ENCODE measurements at regions not wholly inside any gene's neighbourhood (a gene's known extent, or its start where the extent isn't known, plus 50 kb on each side); places are given as distances from the start of the nearest gene placed in this dataset.
"Not testable (repeated sequence)": the region's sequence is repeated elsewhere in the genome, so short reads cannot be mapped to it uniquely, and the experiment has no call there.

DNA sequence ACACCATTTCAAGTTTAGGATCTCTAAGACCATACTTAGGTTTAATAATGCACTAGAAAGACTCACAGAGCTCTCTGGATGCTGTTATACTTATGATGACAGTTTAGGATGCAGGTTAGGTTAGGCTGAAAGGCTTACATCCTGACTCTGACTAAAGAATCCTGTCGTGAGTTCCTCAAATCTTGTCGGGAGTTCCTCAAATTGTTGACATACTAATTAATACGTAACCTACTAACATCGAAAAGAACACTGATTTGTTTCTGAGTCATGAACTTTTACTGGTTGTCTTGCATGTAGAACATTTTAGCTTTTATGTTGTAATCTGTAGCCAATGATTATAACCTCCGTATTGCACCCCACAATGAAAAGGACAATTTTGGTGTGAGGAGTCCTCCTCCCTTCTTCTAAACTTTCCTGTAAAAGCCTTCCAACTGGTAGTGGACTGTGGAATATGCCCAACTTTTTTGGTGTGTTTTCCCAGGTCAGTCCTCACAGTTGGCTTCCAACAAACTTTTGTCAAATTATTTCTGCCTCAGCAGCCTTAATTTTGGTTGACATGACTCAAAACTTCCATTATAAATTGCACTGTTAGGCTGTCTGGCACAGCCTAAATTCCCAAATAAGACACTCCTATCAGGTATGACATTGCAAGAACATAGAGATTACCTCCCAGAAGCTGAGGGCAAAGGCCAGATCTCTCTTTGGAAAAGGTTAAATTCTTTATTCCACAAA, 107.9 kb upstream of the PALMD start:
- DNase-seq (ENCODE audit: low read depth) = no peak

- no peak for DNase-seq (ENCODE audit: low read depth)
Measured at GRCh38 chr1:99538618-99538956, 107.3 kb upstream of the PALMD start.

- DNase-seq (ENCODE audit: low read depth) = no peak
Measured at GRCh38 chr1:99539131-99539530, 106.8 kb upstream of the PALMD start.

GRCh38 chr1:99540744-99541143, 105.2 kb upstream of the PALMD start:
- DNase-seq (ENCODE audit: low read depth) = no peak

- peak; percentile 89 for DNase-seq (ENCODE audit: low read depth)
Measured at GRCh38 chr1:99544328-99544727, 101.6 kb upstream of the PALMD start.

DNA sequence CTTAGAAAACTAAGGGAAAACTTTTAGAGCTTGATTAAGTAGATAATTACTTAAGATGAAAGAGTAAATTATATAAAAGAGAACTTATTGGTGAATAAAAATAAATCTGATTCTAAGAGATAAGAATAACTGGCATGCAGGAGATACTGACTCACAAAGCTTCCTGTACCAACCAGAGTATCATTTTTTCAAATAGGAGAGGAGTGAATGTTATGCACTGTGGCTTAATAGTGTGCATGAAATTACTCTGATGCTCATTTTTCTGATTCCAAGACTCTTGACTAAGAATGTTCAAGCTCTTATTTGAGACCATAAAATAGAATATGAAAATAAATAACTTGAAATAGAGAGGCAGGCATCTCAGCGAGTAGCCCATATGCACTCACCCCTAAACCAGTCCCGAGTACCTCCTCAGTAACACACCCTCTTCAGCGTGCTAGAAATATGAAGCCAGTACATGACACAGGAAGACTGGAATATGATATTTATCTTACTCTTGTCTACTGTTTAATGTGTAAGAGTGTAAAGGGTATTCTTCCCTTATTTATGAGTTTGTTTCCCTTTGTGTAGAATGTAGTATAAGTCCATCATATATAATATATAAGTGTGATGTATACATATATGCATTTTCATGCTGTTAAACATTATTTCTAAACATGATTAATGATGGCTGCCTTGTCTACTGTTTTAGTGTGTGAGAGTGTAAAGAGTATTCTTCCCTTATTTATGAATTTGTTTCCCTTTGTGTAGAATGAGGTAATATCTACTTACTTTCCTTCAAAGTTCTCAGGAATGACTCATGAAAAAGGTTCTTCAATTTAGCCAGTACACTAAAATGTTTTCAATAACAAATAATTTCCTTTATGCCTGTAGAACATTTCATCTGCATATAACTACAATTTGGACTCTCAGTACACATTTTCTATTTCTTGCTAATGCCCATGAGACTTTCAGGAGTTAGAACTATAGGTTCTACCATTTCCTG, 99.2 kb upstream of the PALMD start:
- DNase-seq (ENCODE audit: low read depth) = peak; percentile 42

GRCh38 chr1:99548943-99549605, 96.8 kb upstream of the PALMD start:
- DNase-seq (ENCODE audit: low read depth) = peak; percentile 59

GRCh38 chr1:99550198-99550597, 95.7 kb upstream of the PALMD start:
- DNase-seq (ENCODE audit: low read depth) = no peak

- DNase-seq (ENCODE audit: low read depth) = no peak
Measured at GRCh38 chr1:99551812-99552614, 93.9 kb upstream of the PALMD start.

DNA sequence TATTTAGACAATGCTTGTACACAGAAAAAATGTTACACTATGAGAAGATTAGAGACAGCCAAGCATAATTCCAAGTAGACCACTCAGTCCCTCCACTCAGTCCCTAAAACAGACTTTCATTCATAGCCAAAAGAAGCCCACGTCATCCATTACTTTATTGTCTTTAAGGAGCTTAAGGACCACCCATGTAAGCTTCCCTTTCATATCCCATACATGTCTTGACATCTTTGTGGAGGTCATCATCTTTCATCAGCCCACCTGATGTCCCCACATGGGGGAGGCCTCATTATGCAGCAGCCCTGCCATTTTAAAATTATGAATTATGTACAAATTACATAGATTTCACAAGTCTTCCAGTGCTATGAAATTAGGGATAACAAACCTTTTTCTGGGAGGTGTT, 92.6 kb upstream of the PALMD start:
- no peak for DNase-seq (ENCODE audit: low read depth)

DNA sequence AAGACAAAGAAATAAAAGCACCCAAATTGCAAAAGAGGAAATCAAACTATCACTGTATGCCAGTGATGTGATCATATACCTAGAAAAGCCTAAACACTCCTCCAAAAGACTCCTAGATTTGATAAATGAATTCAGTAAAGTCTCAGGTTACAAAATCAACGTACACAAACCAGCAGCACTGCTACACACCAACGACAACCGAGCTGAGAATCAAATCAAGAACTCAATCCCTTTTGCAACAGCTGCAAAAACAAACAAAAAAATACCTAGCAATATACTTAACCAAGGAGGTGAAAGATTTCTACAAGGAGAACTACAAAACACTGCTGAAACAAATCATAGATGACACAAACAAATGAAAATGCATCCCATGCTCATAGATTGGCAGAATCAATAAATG, 92.1 kb upstream of the PALMD start:
- DNase-seq (ENCODE audit: low read depth) = not testable (repeated sequence)

DNA sequence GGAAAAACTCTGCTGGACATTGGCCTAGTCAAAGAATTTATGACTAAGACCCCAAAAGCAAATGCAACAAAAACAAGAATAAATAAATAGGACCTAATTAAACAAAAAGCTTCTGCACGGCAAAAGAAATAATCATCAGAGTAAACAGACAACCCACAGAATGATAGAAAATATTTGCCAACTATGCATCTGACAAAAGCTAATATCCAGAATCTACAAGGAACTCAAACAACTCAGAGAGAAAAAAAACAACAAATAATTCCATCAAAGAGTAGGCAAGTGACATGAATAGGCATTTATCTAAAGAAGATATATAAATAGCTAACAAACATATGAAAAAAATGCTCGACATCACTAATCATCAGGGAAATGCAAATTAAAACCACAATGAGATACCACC, 91.2 kb upstream of the PALMD start:
- DNase-seq (ENCODE audit: low read depth) = no peak

GRCh38 chr1:99557546-99558202, 88.2 kb upstream of the PALMD start:
- peak; percentile 83 for DNase-seq (ENCODE audit: low read depth)

DNA sequence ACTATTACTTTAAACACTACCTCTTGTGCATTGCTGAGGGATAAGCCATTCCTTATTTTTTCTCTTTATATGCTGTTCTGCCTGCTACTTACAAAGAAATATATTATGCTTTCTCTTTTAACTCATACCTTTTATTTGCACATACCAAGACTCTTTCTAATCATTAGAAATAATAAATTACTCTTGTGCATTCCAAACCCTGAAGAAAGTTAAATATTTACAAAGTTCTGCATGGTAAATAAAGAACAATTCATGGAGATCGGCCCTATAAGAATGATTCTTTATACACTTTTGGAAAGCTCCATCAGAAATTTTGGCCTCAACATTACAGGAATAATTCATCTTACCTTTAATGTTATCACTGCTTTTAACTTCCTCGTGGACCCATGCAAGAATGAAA, 86.7 kb upstream of the PALMD start:
- no peak for DNase-seq (ENCODE audit: low read depth)

- no peak for DNase-seq (ENCODE audit: low read depth)
Measured at GRCh38 chr1:99560207-99561040, 85.5 kb upstream of the PALMD start.

DNA sequence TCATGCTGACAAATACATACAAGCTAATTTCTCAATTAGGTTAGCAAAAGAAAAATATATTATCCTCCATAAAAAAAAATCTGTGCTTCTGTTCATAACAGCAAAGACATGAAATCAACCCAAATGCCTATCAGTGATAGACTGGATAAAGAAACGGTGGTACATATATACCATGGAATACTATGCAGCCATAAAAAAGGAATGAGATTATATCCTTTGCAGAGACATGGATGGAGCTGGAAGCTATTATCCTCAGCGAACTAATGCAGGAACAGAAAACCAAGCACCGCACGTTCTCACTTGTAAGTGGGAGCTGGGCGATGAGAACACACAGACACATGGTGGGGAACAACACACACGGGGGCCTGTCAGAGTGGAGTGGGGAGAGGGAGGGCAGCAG, 84.0 kb upstream of the PALMD start:
- no peak for DNase-seq (ENCODE audit: low read depth)

DNA sequence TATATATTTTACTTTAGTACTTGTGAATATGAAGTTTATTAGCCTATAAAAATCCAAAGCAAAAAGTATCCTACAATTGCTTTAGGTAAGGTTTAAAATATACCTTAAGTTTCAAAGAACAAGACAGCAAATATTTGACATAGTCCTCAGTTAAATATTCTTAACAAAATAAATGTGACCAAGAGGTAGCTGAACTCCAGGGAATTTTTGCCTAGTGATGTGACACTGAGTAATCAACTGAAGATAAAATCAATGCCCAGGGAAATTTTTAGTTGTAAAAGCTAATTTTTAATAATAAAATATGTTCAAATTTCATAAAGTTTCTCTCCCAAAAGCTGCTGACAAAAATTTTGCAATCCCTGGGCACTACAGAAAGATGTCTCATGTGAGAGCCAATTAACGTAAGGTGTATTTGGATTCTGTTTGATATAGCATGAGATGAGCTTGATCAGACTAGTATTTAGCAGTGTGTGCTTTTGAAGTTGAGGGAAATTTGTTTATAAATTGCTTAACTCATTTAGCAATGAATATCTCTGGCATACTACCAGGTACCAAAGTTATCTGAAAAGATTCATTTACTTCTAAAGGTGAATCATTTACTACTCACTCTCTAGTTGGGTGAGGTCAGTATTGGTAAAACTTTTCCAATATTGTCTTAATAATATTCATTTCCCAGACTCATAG, 80.2 kb upstream of the PALMD start:
- DNase-seq (ENCODE audit: low read depth) = peak; percentile 36

- DNase-seq (ENCODE audit: low read depth) = peak; percentile 65
Measured at GRCh38 chr1:99566290-99567021, 79.5 kb upstream of the PALMD start.

DNA sequence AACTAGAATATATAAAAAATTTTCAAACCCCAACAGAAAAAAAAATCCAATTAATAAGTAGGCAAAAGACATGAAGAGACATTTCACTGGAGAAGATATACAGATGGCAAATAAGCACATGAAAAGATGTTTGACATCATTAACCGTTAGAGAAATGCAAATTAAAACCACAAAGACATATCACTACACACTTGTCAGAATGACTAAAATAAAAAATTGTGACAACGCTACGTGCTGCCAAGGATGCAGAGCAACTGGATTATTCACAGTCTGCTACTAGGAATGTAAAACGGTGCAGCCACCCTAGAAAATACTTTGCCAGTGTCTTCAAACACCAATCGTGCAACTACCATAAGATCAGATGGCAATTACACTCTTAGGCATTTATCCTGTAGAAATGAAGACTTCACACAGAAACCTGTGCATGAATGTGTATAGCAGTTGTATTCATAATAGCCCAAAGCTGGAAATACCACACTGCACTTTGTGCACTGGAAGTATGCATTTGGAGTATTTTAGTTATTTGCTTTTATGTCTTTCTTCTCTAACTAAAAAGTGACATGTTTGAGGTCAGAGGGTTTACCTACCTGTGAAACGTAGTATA, 75.3 kb upstream of the PALMD start:
- no peak for DNase-seq (ENCODE audit: low read depth)

Data from amniotic epithelial cell (primary cell).